IPS DF 6.9 (cell line): ENCODE measurements at regions not wholly inside any gene's neighbourhood (a gene's known extent, or its start where the extent isn't known, plus 50 kb on each side); places are given as distances from the start of the nearest gene placed in this dataset.
"Not testable (repeated sequence)": the region's sequence is repeated elsewhere in the genome, so short reads cannot be mapped to it uniquely, and the experiment has no call there.

Experiments used
- DNase-seq: peaks from one replicate; pipeline ENCODE4 v3.0.0-alpha.2; 2013; ENCODE audit warnings: low read depth, low spot score
- H3K27ac ChIP-seq: one replicate; pipeline ENCODE4 v1.5.1; 2013; ENCODE audit warnings: low read length, control low read depth
- H3K27me3 ChIP-seq: 2 replicates; pipeline ENCODE4 v1.6.1; 2013; ENCODE audit warnings: mild to moderate bottlenecking, low read length; ENCODE audit not compliant: control insufficient read depth, insufficient read depth
- H3K36me3 ChIP-seq: 2 replicates; pipeline ENCODE4 v1.6.1; 2013; ENCODE audit warnings: low read length; ENCODE audit not compliant: control insufficient read depth, insufficient read depth
- H3K4me1 ChIP-seq: 2 replicates; pipeline ENCODE4 v1.6.1; 2013; ENCODE audit warnings: low read length; ENCODE audit not compliant: control insufficient read depth, insufficient read depth
- H3K4me3 ChIP-seq: 2 replicates; pipeline ENCODE4 v1.5.1; 2013; ENCODE audit warnings: mild to moderate bottlenecking, low read length
- H3K9me3 ChIP-seq: 2 replicates; pipeline ENCODE4 v1.6.1; 2013; ENCODE audit warnings: low read length, inconsistent platforms; ENCODE audit not compliant: control insufficient read depth, insufficient read depth
- WGBS: extraction: QIAGEN DNeasy Blood & Tissue Kit; methylation state at CpG from one replicate; pipeline ENCODE4 v1.1.7; 2013; ENCODE audit warnings: mixed read lengths, missing lambda C conversion rate; ENCODE audit not compliant: insufficient read length, insufficient coverage; 5-methylcytosine and 5-hydroxymethylcytosine counted together

GRCh38 chr11:25486338-25486737, 845.6 kb upstream of the ANO3 start:
- not testable (repeated sequence) for H3K4me1 ChIP-seq, H3K36me3 ChIP-seq, H3K27me3 ChIP-seq, H3K27ac ChIP-seq, H3K4me3 ChIP-seq, DNase-seq, H3K9me3 ChIP-seq
- no CpG with 5 or more reads among the region's 8 CpGs for WGBS

- no CpG with 5 or more reads among the region's 5 CpGs for WGBS
- H3K4me3 ChIP-seq, H3K36me3 ChIP-seq, H3K27me3 ChIP-seq, DNase-seq, H3K4me1 ChIP-seq, H3K27ac ChIP-seq, H3K9me3 ChIP-seq: not testable (repeated sequence)
Observed at GRCh38 chr11:25488176-25488575, 843.8 kb upstream of the ANO3 start.

- H3K27ac ChIP-seq, H3K9me3 ChIP-seq, H3K4me1 ChIP-seq, H3K36me3 ChIP-seq, H3K27me3 ChIP-seq, DNase-seq, H3K4me3 ChIP-seq: not testable (repeated sequence)
- WGBS = no CpG with 5 or more reads among the region's 7 CpGs
Observed at GRCh38 chr11:25501426-25501825, 830.5 kb upstream of the ANO3 start.

DNA sequence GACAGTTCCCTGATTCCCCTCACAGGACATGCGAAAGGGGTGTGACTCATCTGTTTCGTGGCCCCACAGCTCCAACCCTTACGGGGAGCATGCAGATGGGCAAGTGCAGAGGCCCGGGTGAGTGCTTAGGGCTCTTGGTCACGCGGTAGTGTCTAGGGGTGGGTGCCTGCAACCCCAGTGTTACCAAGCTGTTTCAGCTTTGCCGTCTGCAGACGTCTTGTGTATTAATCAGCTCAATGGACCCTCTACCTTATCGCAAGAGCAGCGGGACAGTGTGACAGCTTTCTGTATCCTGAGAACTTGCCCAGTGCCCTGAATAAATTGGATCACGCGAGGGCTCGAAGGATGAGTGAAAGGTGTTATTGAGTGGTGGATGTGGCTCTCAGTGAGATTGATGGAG, 816.4 kb upstream of the ANO3 start:
- Histone ChIP-seq H3K4me3 (no peak overlapping the region), H3K4me1 (no peaks in the 10 kb centered on the region), H3K9me3 (no peaks in the 10 kb centered on the region), H3K27me3 (no peaks in the 10 kb centered on the region), H3K27ac (no peak overlapping the region), H3K36me3 (no peaks in the 10 kb centered on the region)
- 100% methylated on average over 1 of the region's 13 CpGs for WGBS
- no peak for DNase-seq

GRCh38 chr11:25520459-25520858, 811.5 kb upstream of the ANO3 start:
- Histone ChIP-seq H3K4me1 (no peaks in the 10 kb centered on the region), H3K27ac (no peak overlapping the region), H3K9me3 (no peaks in the 10 kb centered on the region), H3K4me3 (no peak overlapping the region), H3K36me3 (no peaks in the 10 kb centered on the region), H3K27me3 (no peaks in the 10 kb centered on the region)
- no peak for DNase-seq

DNA sequence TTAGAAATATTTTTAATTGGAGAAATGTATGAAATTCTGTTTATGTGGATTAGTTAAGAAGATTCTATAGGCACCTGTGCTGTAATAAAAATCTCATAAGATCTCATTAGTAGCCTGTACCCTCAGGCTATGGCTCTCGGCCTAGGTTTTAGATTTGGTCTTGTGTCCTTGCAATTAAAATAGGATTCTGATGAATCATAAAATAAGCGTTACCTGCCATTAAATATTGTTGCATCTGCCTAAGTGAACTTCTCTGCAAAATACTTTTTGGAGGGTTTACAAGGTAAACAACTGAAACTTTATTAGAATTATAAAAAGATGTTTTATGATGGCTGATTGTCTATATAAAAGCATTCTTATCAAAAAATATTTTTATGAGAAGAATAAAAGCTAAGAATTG, 804.1 kb upstream of the ANO3 start:
- Histone ChIP-seq H3K27me3 (no peaks in the 10 kb centered on the region), H3K36me3 (no peaks in the 10 kb centered on the region), H3K27ac (no peak overlapping the region), H3K9me3 (no peaks in the 10 kb centered on the region), H3K4me3 (no peak overlapping the region), H3K4me1 (no peaks in the 10 kb centered on the region)
- WGBS = no CpG with 5 or more reads among the region's 2 CpGs
- no peak for DNase-seq

DNA sequence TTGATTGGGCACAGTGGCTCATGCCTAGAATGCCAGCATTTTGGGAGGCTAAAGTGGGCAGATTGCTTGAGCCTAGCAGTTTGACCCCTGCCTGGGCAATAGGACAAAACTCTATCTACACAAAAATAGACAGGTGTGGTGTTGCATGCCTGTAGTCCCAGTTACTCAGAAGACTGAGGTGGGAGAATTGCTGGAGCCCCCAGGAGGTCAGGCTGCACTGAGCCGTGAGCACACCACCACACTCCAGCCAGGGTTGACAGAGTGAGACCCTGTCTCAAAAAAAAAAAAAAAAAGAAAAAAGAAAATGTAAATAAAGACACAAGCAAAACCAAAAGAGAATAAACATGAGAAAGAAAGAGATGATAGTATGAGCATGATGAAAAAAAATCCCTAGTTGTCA, 802.4 kb upstream of the ANO3 start:
- H3K27ac ChIP-seq = no peak overlapping the region
- no peaks in the 10 kb centered on the region for H3K27me3 ChIP-seq
- no peaks in the 10 kb centered on the region for H3K36me3 ChIP-seq
- H3K9me3 ChIP-seq = no peaks in the 10 kb centered on the region
- H3K4me1 ChIP-seq = no peaks in the 10 kb centered on the region
- no CpG with 5 or more reads among the region's 1 CpG for WGBS
- DNase-seq = no peak
- H3K4me3 ChIP-seq = no peak overlapping the region

DNA sequence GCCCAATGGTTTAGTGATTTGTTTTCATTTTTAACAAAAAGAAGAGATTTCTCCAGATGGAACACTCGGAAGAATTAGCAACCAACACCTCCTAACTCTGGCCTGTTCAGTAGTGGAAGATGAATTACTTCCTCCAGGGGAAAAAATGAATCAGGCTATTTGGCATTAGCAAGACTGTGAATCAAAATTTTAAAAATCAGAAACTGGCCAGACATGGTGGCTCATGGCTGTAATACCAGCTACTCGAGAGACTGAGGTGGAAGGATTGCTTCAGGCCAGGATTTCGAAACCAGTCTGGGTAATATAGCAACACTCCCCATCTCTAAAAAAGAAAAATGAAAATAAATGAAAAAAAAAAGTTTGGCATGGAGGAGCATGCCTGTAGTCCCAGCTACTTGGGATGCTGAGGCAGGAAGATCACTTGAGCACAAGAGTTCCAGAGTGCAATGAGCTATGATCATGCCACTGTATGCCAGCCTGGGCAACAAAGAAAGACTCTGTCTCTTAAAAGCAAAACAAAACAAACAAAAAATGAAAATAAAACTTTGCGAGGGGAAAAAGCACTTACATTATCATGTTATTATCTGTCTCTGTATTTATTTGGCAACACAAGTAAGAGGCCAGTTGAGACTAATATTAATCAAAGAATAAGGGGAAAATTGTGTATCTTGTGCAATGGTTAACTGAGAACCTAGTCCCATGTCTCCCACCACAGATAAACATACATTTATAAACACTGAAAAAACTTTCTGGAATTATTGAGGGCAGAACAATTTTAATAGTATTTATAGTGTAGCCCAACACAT, 796.3 kb upstream of the ANO3 start:
- WGBS = no CpG with 5 or more reads among the region's 4 CpGs
- H3K27me3 ChIP-seq = no peaks in the 10 kb centered on the region
- no peak for DNase-seq
- no peaks in the 10 kb centered on the region for H3K36me3 ChIP-seq
- no peak overlapping the region for H3K27ac ChIP-seq
- no peaks in the 10 kb centered on the region for H3K4me1 ChIP-seq
- no peaks in the 10 kb centered on the region for H3K9me3 ChIP-seq
- H3K4me3 ChIP-seq = no peak overlapping the region

DNA sequence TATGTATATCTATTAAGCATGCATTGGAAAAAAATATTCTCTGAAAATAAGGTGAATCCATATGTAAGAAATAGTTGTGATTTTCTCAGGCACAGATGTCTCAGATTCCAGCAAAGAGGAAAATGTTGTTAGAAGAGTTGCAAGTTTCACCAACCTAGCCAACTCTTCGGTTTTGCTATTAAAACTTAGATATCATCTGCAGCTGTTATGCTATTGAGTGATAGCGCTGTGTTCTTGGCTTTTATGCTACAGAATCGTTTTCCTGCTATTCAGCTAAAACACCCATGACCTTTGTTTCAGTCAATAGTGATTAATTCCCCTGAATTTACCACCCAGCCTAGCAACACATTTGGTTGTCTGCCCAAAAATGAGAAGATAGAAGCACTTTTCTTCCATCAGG, 795.6 kb upstream of the ANO3 start:
- no CpG with 5 or more reads among the region's 3 CpGs for WGBS
- no peaks in the 10 kb centered on the region for H3K27me3 ChIP-seq
- no peaks in the 10 kb centered on the region for H3K9me3 ChIP-seq
- no peaks in the 10 kb centered on the region for H3K36me3 ChIP-seq
- H3K27ac ChIP-seq = no peak overlapping the region
- no peaks in the 10 kb centered on the region for H3K4me1 ChIP-seq
- no peak for DNase-seq
- no peak overlapping the region for H3K4me3 ChIP-seq

- no peak for DNase-seq
- no CpG with 5 or more reads among the region's 1 CpG for WGBS
- Histone ChIP-seq H3K27me3 (no peaks in the 10 kb centered on the region), H3K27ac (no peak overlapping the region), H3K4me3 (no peak overlapping the region), H3K36me3 (no peaks in the 10 kb centered on the region), H3K4me1 (no peaks in the 10 kb centered on the region), H3K9me3 (no peaks in the 10 kb centered on the region)
Observed at GRCh38 chr11:25537393-25537792, 794.5 kb upstream of the ANO3 start.

DNA sequence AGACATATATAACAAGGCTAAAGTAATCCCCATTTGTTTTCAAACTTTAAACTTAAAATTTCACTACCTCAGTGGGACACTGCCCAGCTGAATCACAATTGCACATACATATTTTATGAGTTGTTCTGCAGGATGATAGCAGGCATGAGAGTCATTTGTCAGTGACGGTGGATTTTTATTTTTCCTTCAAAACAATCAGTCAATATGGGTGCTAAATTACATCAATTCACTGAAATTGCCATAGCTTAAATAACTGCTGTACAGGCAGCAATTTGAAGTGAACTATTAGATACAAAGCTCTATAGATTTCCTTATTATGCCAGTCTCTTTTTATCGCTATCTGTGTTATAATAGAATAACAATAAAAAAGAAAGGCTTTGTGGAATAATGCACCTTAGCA, 784.6 kb upstream of the ANO3 start:
- Histone ChIP-seq H3K9me3 (no peaks in the 10 kb centered on the region), H3K4me1 (no peaks in the 10 kb centered on the region), H3K36me3 (no peaks in the 10 kb centered on the region), H3K4me3 (no peak overlapping the region), H3K27ac (no peak overlapping the region), H3K27me3 (no peaks in the 10 kb centered on the region)
- no CpG with 5 or more reads among the region's 2 CpGs for WGBS
- DNase-seq = no peak
